ENCODE measurements at regions not wholly inside any gene's neighbourhood (a gene's known extent, or its start where the extent isn't known, plus 50 kb on each side); places are given as distances from the start of the nearest gene placed in this dataset.

- Histone ChIP-seq H2BK15ac (ENCODE audit: low read depth, poor library complexity, severe bottlenecking) (no peak overlapping the region), H3K4me3 (ENCODE audit: insufficient read depth in 1 of 2, low read depth in 1 of 2, low read length in 2 of 2) (no peak overlapping the region), H2BK120ac (ENCODE audit: low read depth, low read length) (no peak overlapping the region), H4K8ac (ENCODE audit: low read length) (no peak overlapping the region), H2AFZ (ENCODE audit: low read depth, low read length) (no peak overlapping the region), H3K27me3 (ENCODE audit: control insufficient read depth in 1 of 2, insufficient read depth in 1 of 2, low read length in 2 of 2) (peaks cover 44 to 59% of the 10 kb centered on the region in 2 experiments), H2BK5ac (ENCODE audit: low read depth, low read length, poor library complexity, severe bottlenecking) (no peak overlapping the region), H3K4me2 (ENCODE audit: low read length, poor library complexity, severe bottlenecking) (no peak overlapping the region), H4K91ac (ENCODE audit: low read length) (no peak overlapping the region), H3K4ac (ENCODE audit: low read depth in 1 of 2, low read length in 2 of 2) (no peak overlapping the region), H3K4me1 (ENCODE audit: control insufficient read depth, insufficient read depth, low read depth, low read length) (no peaks in the 10 kb centered on the region), H3K18ac (ENCODE audit: low read depth in 1 of 2, low read length in 2 of 2) (no peak overlapping the region), H3K14ac (ENCODE audit: low read length in 2 of 2) (no peak overlapping the region), H3K27ac (ENCODE audit: low read length, poor library complexity, severe bottlenecking) (no peak overlapping the region), H3K9ac (ENCODE audit: low read length) (no peak overlapping the region), H2AK5ac (ENCODE audit: low read length, severe bottlenecking) (no peak overlapping the region), H2BK12ac (ENCODE audit: low read length in 2 of 2) (no peak overlapping the region), H3K36me3 (ENCODE audit: control insufficient read depth in 1 of 2, insufficient read depth in 2 of 2, low read depth in 1 of 2, low read length in 2 of 2) (no peaks in the 10 kb centered on the region), H3K9me3 (ENCODE audit: control insufficient read depth, low read length) (no peaks in the 10 kb centered on the region), H3K79me1 (replicated peaks; ENCODE audit: low read length, poor library complexity, severe bottlenecking) (no peaks in the 10 kb centered on the region), H3K23ac (ENCODE audit: low read length in 2 of 2) (no peak overlapping the region)
- WGBS = 88% methylated on average over 10 of the region's 10 CpGs
- no peak for DNase-seq
Observed at GRCh38 chr11:69884286-69884685, 65.1 kb upstream of the FGF3 start.

- no peaks in the 10 kb centered on the region for H3K36me3 ChIP-seq (ENCODE audit: control insufficient read depth in 1 of 2, insufficient read depth in 2 of 2, low read depth in 1 of 2, low read length in 2 of 2)
- H3K9ac ChIP-seq (ENCODE audit: low read length) = no peak overlapping the region
- no peak overlapping the region for H2AFZ ChIP-seq (ENCODE audit: low read depth, low read length)
- DNase-seq = no peak
- H3K4me2 ChIP-seq (ENCODE audit: low read length, poor library complexity, severe bottlenecking) = no peak overlapping the region
- H3K9me3 ChIP-seq (ENCODE audit: control insufficient read depth, low read length) = no peaks in the 10 kb centered on the region
- H3K27ac ChIP-seq (ENCODE audit: low read length, poor library complexity, severe bottlenecking) = no peak overlapping the region
- no peak overlapping the region for H4K8ac ChIP-seq (ENCODE audit: low read length)
- H3K4ac ChIP-seq (ENCODE audit: low read depth in 1 of 2, low read length in 2 of 2) = no peak overlapping the region
- H3K18ac ChIP-seq (ENCODE audit: low read depth in 1 of 2, low read length in 2 of 2) = no peak overlapping the region
- H3K79me1 ChIP-seq (replicated peaks; ENCODE audit: low read length, poor library complexity, severe bottlenecking) = no peaks in the 10 kb centered on the region
- no peak overlapping the region for H3K23ac ChIP-seq (ENCODE audit: low read length in 2 of 2)
- no peak overlapping the region for H4K91ac ChIP-seq (ENCODE audit: low read length)
- H2BK5ac ChIP-seq (ENCODE audit: low read depth, low read length, poor library complexity, severe bottlenecking) = no peak overlapping the region
- H3K14ac ChIP-seq (ENCODE audit: low read length in 2 of 2) = no peak overlapping the region
- H2BK120ac ChIP-seq (ENCODE audit: low read depth, low read length) = no peak overlapping the region
- H2AK5ac ChIP-seq (ENCODE audit: low read length, severe bottlenecking) = no peak overlapping the region
- H2BK12ac ChIP-seq (ENCODE audit: low read length in 2 of 2) = no peak overlapping the region
- H3K27me3 ChIP-seq (ENCODE audit: control insufficient read depth in 1 of 2, insufficient read depth in 1 of 2, low read length in 2 of 2) = peaks cover 44 to 64% of the 10 kb centered on the region in 2 experiments
- H2BK15ac ChIP-seq (ENCODE audit: low read depth, poor library complexity, severe bottlenecking) = no peak overlapping the region
- WGBS = 75% methylated on average over 4 of the region's 7 CpGs
- no peak overlapping the region for H3K4me3 ChIP-seq (ENCODE audit: insufficient read depth in 1 of 2, low read depth in 1 of 2, low read length in 2 of 2)
- no peaks in the 10 kb centered on the region for H3K4me1 ChIP-seq (ENCODE audit: control insufficient read depth, insufficient read depth, low read depth, low read length)
Observed at GRCh38 chr11:69884751-69885150, 65.5 kb upstream of the FGF3 start.

DNA sequence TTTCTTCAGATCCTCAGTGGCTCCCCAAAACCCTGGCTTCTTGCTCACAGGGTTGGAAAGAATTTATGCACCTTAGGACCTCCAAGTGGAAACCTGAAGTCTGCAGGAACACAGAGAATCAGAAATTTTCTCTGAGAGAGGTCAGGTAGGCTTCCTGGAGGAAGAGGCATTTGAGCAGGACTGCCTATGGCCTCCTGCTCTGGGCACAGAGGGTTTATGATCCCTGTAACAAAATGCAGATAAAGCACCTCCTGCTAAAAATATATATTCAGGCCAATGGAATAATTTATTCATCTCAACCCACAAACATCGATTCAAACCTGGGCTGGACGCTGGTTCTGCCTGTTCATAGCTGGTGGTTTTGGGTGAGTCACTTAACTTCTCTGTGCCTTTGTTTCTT, 68.1 kb upstream of the FGF3 start:
- Histone ChIP-seq H2AFZ (ENCODE audit: low read depth, low read length) (no peak overlapping the region), H3K27me3 (ENCODE audit: control insufficient read depth in 1 of 2, insufficient read depth in 1 of 2, low read length in 2 of 2) (peaks cover 60 to 65% of the 10 kb centered on the region in 2 experiments), H2AK5ac (ENCODE audit: low read length, severe bottlenecking) (no peak overlapping the region), H3K4me2 (ENCODE audit: low read length, poor library complexity, severe bottlenecking) (no peak overlapping the region), H4K8ac (ENCODE audit: low read length) (no peak overlapping the region), H2BK120ac (ENCODE audit: low read depth, low read length) (no peak overlapping the region), H3K9ac (ENCODE audit: low read length) (no peak overlapping the region), H2BK12ac (ENCODE audit: low read length in 2 of 2) (no peak overlapping the region), H4K91ac (ENCODE audit: low read length) (no peak overlapping the region), H3K23ac (ENCODE audit: low read length in 2 of 2) (no peak overlapping the region), H3K4ac (ENCODE audit: low read depth in 1 of 2, low read length in 2 of 2) (no peak overlapping the region), H3K36me3 (ENCODE audit: control insufficient read depth in 1 of 2, insufficient read depth in 2 of 2, low read depth in 1 of 2, low read length in 2 of 2) (no peaks in the 10 kb centered on the region), H2BK15ac (ENCODE audit: low read depth, poor library complexity, severe bottlenecking) (no peak overlapping the region), H3K27ac (ENCODE audit: low read length, poor library complexity, severe bottlenecking) (no peak overlapping the region), H3K9me3 (ENCODE audit: control insufficient read depth, low read length) (no peaks in the 10 kb centered on the region), H3K79me1 (replicated peaks; ENCODE audit: low read length, poor library complexity, severe bottlenecking) (no peaks in the 10 kb centered on the region), H3K18ac (ENCODE audit: low read depth in 1 of 2, low read length in 2 of 2) (no peak overlapping the region), H3K14ac (ENCODE audit: low read length in 2 of 2) (no peak overlapping the region), H3K4me3 (ENCODE audit: insufficient read depth in 1 of 2, low read depth in 1 of 2, low read length in 2 of 2) (no peak overlapping the region), H3K4me1 (ENCODE audit: control insufficient read depth, insufficient read depth, low read depth, low read length) (no peaks in the 10 kb centered on the region), H2BK5ac (ENCODE audit: low read depth, low read length, poor library complexity, severe bottlenecking) (no peak overlapping the region)
- no peak for DNase-seq
- WGBS = 85% methylated on average over 2 of the region's 2 CpGs

DNA sequence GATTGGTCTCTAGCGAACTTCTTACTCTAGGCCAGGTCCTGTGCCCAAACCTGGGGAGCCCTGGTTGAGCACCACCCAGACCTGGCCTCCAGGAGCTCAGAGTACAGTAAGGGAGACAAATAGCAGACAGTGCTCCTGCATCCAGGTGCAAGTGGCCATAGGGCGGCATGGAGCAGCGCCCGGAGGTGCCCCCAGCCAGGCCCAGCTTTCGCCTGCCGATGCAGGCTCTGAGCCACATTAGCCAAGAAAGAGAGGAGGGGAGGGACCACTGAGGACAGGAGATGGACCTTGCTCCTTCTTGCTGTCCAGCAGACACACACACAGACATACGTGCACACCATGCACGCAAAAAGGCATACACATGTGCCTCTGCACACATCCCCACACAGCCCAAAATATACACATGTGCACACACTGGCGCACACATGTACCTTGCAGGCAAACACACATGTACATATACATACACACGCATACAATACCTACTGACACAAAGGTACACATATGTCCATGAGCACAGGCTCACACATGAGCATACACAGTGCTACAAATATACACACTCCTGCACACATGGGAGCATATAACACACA, 68.7 kb upstream of the FGF3 start:
- WGBS = 87% methylated on average over 10 of the region's 10 CpGs

More for the DNA sequence above, 68.7 kb upstream of the FGF3 start:
- Histone ChIP-seq H2AK5ac (ENCODE audit: low read length, severe bottlenecking) (no peak overlapping the region), H3K79me1 (replicated peaks; ENCODE audit: low read length, poor library complexity, severe bottlenecking) (no peaks in the 10 kb centered on the region), H2BK15ac (ENCODE audit: low read depth, poor library complexity, severe bottlenecking) (no peak overlapping the region), H3K9ac (ENCODE audit: low read length) (no peak overlapping the region), H4K8ac (ENCODE audit: low read length) (no peak overlapping the region), H2BK120ac (ENCODE audit: low read depth, low read length) (no peak overlapping the region), H3K27me3 (ENCODE audit: control insufficient read depth in 1 of 2, insufficient read depth in 1 of 2, low read length in 2 of 2) (peaks cover 59 to 67% of the 10 kb centered on the region in 2 experiments), H2AFZ (ENCODE audit: low read depth, low read length) (no peak overlapping the region), H3K4me1 (ENCODE audit: control insufficient read depth, insufficient read depth, low read depth, low read length) (no peaks in the 10 kb centered on the region), H3K36me3 (ENCODE audit: control insufficient read depth in 1 of 2, insufficient read depth in 2 of 2, low read depth in 1 of 2, low read length in 2 of 2) (no peaks in the 10 kb centered on the region), H3K18ac (ENCODE audit: low read depth in 1 of 2, low read length in 2 of 2) (no peak overlapping the region), H3K9me3 (ENCODE audit: control insufficient read depth, low read length) (no peaks in the 10 kb centered on the region), H4K91ac (ENCODE audit: low read length) (no peak overlapping the region), H3K27ac (ENCODE audit: low read length, poor library complexity, severe bottlenecking) (no peak overlapping the region), H3K4me3 (ENCODE audit: insufficient read depth in 1 of 2, low read depth in 1 of 2, low read length in 2 of 2) (no peak overlapping the region), H2BK5ac (ENCODE audit: low read depth, low read length, poor library complexity, severe bottlenecking) (no peak overlapping the region), H3K4ac (ENCODE audit: low read depth in 1 of 2, low read length in 2 of 2) (no peak overlapping the region), H3K23ac (ENCODE audit: low read length in 2 of 2) (no peak overlapping the region), H2BK12ac (ENCODE audit: low read length in 2 of 2) (no peak overlapping the region), H3K4me2 (ENCODE audit: low read length, poor library complexity, severe bottlenecking) (no peak overlapping the region), H3K14ac (ENCODE audit: low read length in 2 of 2) (no peak overlapping the region)
- DNase-seq = no peak
